HepG2 (cell line): ENCODE measurements at regions not wholly inside any gene's neighbourhood (a gene's known extent, or its start where the extent isn't known, plus 50 kb on each side); places are given as distances from the start of the nearest gene placed in this dataset.

Source experiments
- PHF5A ChIP-seq: IDR thresholded peaks from one replicate; pipeline ENCODE4 v1.6.1; 2018; ENCODE audit warnings: low read depth, missing genetic modification reagents; ENCODE audit not compliant: unreplicated experiment
- ZNF619 ChIP-seq: sonication (generic); formaldehyde crosslinking; IDR thresholded peaks from 2 replicates; pipeline ENCODE4 v1.4.0; 2020; ENCODE audit warnings: mild to moderate bottlenecking, missing genetic modification reagents
- TF ChIP-seq, protein P1 (sequence below): sonication (generic); formaldehyde crosslinking; IDR thresholded peaks from 2 replicates; pipeline ENCODE4 v1.4.0; 2020; ENCODE audit warnings: missing genetic modification reagents, borderline replicate concordance
- TF ChIP-seq, protein P2 (sequence below): sonication (generic); formaldehyde crosslinking; IDR thresholded peaks from 2 replicates; pipeline ENCODE4 v1.4.0; 2020; ENCODE audit warnings: missing genetic modification reagents, borderline replicate concordance

DNA sequence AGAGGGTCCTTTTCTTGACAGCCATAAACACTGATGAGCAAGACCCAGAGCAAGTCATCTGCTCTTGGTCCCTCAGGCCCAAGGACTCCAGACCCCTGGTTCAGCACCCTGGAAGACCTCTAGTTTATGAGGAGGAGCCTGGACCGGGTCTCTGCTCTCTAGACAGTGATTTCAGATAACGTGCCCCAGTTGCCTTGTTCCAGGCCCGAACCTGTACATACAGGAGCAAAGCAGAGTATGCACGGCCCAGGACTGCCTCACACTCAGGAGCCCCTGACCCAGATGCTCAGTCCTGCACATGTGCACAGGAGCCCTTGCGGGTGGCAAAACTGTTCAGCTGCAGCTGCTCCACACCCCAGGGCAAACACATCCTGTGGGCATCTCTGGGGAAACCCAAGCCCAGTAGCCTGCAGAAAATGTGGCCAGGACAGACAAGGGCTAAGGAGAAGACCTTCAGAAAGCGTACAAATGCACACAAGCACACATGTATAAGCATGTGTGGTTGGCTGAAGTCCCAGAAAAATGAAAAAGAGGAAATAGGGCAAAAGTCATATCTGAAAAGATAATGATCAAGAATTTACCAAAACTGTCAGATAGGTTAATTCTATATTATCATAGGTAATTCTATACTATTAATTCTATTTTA is 59.9 kb upstream of the CORO2B start (continued):
- TF ChIP-seq ZNF619 (CRISPR knock-in tag), result no peak
- TF ChIP-seq, protein P1, sequence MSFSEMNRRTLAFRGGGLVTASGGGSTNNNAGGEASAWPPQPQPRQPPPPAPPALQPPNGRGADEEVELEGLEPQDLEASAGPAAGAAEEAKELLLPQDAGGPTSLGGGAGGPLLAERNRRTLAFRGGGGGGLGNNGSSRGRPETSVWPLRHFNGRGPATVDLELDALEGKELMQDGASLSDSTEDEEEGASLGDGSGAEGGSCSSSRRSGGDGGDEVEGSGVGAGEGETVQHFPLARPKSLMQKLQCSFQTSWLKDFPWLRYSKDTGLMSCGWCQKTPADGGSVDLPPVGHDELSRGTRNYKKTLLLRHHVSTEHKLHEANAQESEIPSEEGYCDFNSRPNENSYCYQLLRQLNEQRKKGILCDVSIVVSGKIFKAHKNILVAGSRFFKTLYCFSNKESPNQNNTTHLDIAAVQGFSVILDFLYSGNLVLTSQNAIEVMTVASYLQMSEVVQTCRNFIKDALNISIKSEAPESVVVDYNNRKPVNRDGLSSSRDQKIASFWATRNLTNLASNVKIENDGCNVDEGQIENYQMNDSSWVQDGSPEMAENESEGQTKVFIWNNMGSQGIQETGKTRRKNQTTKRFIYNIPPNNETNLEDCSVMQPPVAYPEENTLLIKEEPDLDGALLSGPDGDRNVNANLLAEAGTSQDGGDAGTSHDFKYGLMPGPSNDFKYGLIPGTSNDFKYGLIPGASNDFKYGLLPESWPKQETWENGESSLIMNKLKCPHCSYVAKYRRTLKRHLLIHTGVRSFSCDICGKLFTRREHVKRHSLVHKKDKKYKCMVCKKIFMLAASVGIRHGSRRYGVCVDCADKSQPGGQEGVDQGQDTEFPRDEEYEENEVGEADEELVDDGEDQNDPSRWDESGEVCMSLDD (CRISPR knock-in tag), result no peak
- no peak for TF ChIP-seq PHF5A (CRISPR knock-in tag)
- TF ChIP-seq, protein P2, sequence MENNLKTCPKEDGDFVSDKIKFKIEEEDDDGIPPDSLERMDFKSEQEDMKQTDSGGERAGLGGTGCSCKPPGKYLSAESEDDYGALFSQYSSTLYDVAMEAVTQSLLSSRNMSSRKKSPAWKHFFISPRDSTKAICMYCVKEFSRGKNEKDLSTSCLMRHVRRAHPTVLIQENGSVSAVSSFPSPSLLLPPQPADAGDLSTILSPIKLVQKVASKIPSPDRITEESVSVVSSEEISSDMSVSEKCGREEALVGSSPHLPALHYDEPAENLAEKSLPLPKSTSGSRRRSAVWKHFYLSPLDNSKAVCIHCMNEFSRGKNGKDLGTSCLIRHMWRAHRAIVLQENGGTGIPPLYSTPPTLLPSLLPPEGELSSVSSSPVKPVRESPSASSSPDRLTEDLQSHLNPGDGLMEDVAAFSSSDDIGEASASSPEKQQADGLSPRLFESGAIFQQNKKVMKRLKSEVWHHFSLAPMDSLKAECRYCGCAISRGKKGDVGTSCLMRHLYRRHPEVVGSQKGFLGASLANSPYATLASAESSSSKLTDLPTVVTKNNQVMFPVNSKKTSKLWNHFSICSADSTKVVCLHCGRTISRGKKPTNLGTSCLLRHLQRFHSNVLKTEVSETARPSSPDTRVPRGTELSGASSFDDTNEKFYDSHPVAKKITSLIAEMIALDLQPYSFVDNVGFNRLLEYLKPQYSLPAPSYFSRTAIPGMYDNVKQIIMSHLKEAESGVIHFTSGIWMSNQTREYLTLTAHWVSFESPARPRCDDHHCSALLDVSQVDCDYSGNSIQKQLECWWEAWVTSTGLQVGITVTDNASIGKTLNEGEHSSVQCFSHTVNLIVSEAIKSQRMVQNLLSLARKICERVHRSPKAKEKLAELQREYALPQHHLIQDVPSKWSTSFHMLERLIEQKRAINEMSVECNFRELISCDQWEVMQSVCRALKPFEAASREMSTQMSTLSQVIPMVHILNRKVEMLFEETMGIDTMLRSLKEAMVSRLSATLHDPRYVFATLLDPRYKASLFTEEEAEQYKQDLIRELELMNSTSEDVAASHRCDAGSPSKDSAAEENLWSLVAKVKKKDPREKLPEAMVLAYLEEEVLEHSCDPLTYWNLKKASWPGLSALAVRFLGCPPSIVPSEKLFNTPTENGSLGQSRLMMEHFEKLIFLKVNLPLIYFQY (CRISPR knock-in tag), result no peak
